Astrocyte of the cerebellum (primary cell): ENCODE measurements at regions not wholly inside any gene's neighbourhood (a gene's known extent, or its start where the extent isn't known, plus 50 kb on each side); places are given as distances from the start of the nearest gene placed in this dataset.

Source experiments
- DNase-seq: peaks from one replicate; pipeline ENCODE4 v3.0.0-alpha.2; 2011; ENCODE audit warnings: low read depth
- H3K4me3 ChIP-seq: 2 replicates; pipeline ENCODE4 v1.5.1; 2011; ENCODE audit warnings: mild to moderate bottlenecking, low read depth, low read length, moderate library complexity
- CTCF ChIP-seq: IDR thresholded peaks from 2 replicates; pipeline ENCODE4 v1.5.1; 2012; ENCODE audit warnings: low read length, low read depth, moderate library complexity, mild to moderate bottlenecking; ENCODE audit errors: missing control alignments
- in situ Hi-C: cut with HindIII; loops from 2 replicates; pipeline ENCODE4 v1.10.0; 2017; ENCODE audit warnings: low sequenced_read_pairs

DNA sequence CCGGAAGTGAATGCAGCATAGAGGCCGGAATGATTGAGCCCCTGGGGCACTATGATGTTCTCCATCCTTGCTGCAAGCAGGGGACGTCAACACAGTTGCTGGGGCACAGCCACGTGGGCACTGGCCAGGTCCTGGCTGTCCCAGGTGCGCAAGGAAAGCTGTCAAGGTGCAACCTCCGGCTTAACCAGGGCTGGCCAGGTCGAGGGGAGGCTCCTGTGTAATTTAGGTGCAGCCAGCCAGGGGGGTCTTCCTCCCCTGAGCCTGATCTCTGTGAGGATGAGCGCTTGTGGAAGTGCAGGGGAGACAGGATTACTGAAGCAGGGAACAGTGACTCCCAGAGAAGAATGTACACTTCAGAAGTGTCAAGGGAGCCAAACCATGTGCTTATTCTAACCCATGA is 852.8 kb upstream of the TMEM132C start:
- no peak overlapping the region for H3K4me3 ChIP-seq
- in situ Hi-C loops, result no loop called here
- no peak for TF ChIP-seq CTCF
- no peak for DNase-seq

GRCh38 chr12:127414636-127415035 is 852.3 kb upstream of the TMEM132C start:
- no peak overlapping the region for H3K4me3 ChIP-seq
- no peak for DNase-seq
- in situ Hi-C loops, result no loop called here
- no peak for TF ChIP-seq CTCF

GRCh38 chr12:127416796-127417195 is 850.2 kb upstream of the TMEM132C start:
- no peak for DNase-seq
- no peak overlapping the region for H3K4me3 ChIP-seq
- no peak for TF ChIP-seq CTCF
- in situ Hi-C loops, result no loop called here

DNA sequence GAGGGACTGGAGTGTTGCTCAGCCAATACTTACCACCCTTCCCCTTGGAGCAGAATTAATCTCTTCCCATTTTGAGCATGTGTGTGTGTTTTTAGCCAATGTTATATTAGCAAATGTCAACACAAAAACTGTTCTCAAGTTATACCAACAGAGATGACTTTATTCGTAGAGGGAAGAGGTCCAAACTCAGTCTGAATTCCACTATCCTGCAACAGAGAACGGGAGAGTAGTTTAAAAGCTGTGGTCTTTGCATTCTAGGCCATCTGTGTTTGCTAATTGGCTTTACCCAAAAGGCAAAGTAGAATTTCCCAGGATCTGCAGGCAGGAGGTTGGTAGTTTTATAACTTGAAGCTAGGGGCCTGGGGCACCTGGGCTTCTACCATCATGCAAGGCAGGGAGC is 847.9 kb upstream of the TMEM132C start:
- no peak for DNase-seq
- TF ChIP-seq CTCF, result no peak
- in situ Hi-C loops, result no loop called here
- H3K4me3 ChIP-seq, result no peak overlapping the region

DNA sequence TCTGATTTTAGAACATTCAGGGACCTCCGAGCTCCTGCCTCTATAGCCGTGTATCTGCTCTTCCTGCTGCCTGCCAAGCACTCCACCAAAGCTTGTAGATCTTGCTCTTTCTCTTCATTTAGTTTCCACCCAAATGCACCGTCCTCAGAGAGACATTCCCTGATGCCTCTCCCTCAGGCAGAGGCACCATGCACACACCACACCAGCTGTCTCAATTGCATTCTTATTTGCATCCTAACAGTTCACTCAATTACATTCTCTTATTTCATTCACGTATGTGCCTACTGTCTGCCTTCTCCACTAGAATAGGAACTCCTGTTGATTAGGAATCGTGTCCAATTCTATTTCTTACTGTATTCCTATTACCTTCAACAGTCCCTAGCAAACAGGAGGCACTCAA is 845.4 kb upstream of the TMEM132C start:
- in situ Hi-C loops, result no loop called here

DNA sequence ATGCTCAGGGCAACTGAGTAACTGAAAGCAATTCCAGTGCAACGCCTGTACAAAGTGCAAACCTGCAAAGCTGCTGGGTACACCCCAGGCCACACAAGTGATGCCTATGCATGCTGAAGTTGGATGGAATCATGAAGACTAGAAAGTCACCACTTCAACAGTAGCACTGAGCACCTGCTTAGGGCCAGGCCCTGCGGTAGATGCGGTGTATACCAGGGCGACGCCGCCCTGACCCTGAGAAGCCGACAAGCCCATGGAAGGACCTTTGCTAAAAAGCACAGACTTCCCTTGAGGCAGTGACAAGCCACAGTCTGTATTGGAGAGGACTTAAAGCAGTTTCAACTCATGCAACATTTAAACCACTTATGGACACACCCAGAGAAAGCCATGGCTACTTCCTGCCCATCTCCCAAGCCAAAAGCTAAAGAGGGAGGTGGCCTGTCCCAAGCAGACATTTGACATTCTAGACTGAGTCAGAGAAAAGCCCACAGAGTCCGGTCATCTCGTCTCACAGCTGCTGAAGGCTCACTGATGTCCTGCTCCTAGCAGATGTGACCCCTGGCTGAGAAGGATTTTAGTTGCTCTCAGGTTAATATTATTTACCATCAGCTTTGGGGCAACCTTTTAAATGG is 843.9 kb upstream of the TMEM132C start:
- no peak overlapping the region for H3K4me3 ChIP-seq
- in situ Hi-C loops, result no loop called here
- no peak for TF ChIP-seq CTCF
- DNase-seq, result no peak

More for the DNA sequence above, 845.4 kb upstream of the TMEM132C start:
- no peak overlapping the region for H3K4me3 ChIP-seq
- TF ChIP-seq CTCF, result no peak
- no peak for DNase-seq

GRCh38 chr12:127425474-127425873 is 841.5 kb upstream of the TMEM132C start:
- H3K4me3 ChIP-seq, result no peak overlapping the region
- in situ Hi-C loops, result no loop called here
- no peak for TF ChIP-seq CTCF
- DNase-seq, result no peak
